Stimulated activated CD8-positive, alpha-beta memory T cell treated with anti-CD3 and anti-CD28 coated beads, Interleukin-12 subunit alpha, Interleukin-12 subunit beta, amount 100 ng/mL, for 24 hours (primary cell): ENCODE measurements at regions not wholly inside any gene's neighbourhood (a gene's known extent, or its start where the extent isn't known, plus 50 kb on each side); places are given as distances from the start of the nearest gene placed in this dataset.

Source experiments
- DNase-seq: peaks from one replicate; pipeline ENCODE4 v3.0.0-alpha.2; 2020; ENCODE audit errors: extremely low read depth

DNA sequence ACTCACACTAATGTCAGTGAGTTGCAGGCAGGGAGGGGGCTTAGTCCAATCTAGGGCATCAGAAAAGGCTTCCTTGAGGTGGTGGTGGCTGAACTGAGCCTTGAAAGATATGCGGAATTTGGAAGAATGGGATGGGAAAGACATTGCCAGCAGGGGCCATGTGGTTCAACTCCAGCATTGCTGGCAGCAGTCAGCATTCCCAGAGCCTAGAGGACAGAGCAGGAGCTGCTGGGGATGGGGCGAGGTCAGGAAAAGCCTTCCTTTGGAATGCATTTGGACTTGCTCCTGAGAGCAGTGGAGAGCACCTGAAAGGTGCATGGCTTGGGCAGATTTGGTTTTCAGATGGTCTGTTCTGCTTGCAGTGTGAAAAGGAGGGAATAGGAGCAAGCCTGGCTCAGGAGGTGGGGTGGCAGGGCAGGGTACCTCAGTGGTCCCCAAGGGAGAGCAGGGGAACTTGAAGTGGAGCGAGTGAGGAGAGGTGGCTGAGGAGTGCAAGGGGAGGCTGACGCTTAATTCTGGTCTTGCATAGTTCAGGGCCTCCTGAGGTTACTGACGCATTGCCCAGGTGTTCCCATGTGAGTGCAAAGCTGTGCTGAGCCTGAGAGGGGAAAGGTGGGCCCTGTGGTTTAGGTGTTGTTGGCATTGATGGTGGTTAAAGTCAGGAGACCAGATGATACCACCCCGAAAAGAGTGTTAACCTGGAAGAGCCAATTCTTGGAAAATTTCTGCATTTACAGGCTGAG lies 112.1 kb upstream of the MGAT5 start:
- no peak for DNase-seq

DNA sequence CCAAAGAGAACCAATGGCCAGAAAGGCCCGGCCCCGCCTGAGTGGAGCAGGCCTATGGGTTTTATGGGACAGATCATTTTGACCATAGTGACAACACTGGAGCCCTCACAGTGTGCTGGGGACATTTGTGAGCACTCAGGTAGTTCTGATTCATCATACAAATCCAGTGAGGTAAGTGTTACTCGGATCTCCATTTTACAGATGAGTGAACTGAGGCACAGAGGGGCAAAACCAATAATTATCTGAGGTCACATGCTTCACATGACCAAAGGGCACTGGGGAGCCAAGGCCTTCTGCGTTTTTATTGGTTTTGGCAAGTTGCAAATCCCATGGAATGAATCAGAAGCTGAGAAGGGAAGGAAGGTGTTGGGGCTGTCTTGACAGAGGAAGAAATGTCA lies 111.5 kb upstream of the MGAT5 start:
- DNase-seq: no peak

DNA sequence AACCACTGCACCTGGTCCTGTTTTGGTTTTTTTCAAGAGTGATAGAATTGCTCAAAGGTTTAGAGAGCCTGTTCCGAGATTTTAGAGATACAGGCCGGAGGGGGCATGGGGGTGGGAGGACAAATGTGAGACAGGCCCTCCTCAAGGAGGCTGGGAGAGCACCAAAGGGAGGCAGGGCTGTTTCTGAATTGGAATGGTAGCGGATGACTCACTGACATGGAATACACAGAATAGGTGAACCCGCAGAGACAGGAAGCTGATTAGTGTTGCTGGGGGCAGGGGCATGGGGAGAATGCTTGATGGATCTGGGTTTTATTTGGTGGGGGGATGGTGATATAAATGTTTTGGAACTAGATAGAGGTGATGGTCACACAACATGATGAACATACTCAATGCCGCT lies 111.0 kb upstream of the MGAT5 start:
- no peak for DNase-seq

DNA sequence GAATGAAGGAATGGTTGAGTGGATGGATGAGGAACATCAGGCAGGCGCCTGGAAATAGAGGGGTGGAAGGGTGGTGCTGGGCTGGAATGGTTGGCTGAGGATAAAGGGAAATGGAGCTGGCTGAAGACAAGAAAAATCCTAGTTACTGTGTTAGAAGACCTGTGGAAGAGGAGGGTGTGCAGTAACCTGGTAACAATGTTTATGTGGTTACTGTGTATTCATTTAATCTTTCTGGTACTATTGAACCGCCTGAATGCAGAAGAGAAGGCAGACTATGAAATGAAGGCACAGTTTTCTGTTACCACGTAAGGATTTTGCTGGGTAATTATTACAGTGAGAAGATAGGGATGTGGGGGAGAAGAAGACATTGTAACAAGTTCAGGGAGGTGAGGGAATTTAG lies 110.3 kb upstream of the MGAT5 start:
- DNase-seq: no peak

DNA sequence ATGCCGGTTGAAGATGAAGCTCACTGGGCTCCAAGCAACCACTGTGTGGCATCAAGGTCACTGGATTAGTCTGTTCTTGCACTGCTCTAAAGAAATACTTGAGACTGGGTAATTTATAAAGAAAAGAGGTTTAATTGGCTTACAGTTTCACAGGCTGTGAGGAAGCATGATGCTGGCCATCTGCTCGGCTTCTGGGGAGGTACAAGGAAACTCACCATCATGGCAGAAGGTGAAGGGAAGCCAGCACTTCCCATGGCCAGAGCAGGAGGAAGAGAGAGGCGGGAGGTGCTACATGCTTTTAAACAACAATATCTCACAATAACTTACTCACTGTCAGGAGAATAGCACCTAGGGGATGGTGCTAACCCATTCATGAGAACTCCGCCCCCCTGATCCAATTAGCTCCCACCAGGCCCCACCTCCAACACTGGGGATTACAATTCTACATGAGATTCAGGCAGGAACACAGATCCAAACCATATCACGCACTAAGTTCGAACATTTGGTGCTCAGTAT lies 109.7 kb upstream of the MGAT5 start:
- no peak for DNase-seq

DNA sequence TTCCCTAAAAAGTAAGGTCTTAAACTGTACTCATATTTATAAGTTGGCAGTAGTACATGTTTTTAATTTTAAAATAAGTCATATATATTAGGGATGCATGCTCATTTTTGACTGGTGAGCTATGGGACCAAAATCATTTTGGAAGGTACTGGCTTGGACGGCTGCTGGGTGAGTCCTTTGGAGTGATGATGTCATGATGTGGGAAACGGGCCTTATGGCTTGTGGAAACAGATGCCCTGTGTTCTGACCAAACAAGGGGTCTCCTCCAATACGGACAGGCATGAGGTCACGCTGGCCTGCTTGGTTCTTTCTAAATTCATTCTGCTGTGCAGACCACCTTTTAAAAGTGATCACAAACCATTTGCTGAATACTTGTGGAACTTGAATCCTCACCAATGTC lies 109.2 kb upstream of the MGAT5 start:
- no peak for DNase-seq

DNA sequence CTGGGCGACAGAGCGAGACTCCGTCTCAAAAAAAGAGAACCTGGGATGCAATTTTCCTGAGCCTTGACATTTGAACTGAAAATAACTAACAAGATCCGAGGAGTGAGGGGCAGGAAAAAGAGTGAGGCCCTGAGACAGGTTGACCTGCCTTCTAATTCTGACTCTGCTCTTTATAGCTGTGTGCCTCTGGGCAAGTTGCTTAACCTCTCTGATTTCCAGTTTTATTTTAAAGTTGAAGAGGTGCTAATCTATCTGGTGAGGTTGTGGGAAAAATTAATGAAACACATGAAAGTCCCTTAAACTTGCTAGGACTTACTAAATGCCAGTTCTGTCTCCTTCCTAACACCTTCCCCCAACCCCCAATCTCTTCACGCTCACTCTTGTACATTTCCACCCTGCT lies 108.4 kb upstream of the MGAT5 start:
- no peak for DNase-seq

DNA sequence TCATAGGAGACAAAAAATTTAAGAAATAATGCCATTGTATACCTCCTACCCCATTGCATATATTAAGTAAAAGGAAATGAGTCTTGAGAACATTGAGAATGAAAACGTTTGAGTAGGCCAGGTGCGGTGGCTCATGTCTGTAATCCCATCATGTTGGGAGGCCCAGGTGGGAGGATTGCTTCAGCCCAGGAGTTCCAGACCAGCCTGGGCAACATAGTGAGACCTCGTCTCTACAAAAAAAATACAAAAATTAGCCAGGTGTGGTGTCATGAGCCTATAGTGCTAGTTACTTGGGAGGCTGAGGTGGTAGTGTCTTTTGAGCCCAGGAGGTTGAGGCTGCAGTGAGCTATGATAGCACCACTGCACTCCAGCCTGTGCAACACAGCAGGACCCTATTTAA lies 107.7 kb upstream of the MGAT5 start:
- no peak for DNase-seq

DNA sequence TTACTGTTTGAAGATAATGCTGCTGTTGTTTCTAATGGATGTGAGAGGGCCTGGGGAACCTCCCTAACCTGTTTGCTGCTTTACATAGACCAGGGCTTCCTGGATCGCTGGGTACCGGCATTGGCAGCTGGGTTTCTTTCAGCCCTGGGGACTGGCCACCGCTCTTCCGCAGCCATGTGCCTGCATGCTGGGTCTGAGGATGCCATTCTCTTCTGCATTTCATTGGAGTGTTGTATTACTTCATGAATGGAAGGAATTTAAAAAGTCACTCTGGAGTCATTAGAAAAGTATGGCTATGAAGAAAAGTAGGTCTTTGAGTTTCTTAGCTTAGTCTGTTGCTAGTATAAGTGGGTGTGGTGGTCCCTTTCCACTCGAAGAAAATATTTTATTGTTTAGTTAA lies 107.3 kb upstream of the MGAT5 start:
- DNase-seq: no peak

DNA sequence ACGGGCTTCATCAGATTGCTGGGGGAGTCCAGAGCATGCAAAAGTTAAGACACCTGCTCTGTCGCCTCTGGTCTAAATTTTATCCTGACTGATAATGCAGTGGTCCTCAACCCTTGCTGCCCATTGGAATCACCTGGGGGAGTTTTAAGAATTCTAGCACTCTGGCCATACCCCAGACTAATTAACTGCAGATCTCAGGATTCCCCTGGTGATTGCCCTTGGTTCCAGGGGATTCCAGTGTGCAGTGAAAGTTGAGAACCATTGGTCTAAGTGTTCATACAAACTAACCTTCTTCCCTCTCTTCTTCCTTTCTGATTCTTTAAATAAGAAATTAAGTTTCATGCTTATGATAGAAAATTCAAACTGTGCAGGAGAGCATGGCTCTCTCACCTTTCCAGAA lies 105.7 kb upstream of the MGAT5 start:
- no peak for DNase-seq

DNA sequence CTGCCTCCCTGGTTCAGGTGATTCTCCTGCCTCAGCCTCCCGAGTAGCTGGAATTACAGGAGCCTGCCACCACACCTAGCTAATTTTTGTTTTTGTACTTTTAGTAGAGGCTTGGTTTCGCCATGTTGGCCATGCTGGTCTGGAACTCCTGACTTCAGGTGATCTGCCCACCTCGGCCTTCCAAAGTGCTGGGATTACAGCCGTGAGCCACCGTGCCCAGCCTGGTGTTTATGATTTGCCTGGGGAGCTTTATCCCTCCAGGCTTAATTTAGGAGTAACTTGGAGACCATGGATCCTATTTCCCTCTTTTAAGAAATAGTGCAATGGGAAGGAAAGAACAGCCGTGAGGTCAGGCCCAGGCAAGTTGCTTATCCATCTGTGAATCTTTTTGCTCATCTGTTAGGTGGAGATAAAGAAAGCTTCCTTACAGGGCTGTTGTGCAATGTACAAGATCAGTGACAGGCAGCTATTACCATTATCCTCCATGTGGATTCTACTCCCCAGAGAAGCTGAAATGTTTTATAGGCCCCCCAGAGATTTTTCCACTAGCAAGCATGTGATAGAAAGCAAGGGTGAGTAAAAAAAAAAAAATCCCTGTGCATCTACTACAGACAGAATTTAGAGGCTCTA lies 104.9 kb upstream of the MGAT5 start:
- no peak for DNase-seq

DNA sequence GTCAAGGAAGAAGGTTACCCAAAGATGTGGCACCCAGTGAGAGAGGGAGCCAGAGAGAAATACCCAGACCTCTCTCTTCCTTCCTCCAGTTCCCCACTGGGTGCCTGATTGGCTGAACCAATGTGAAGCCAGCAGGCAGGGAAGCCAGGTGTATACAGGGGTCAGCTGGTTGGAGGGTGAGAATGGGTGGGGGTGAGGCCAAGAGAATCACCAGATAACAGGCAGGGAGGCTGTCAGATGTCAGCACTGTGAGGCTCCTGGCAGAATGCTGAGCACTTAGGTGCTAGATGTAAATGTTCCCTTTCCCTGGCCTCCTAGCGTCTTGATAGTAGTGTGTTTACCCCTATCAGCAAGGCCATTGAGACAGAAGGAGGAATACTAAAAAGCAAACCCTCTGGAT lies 104.0 kb upstream of the MGAT5 start:
- no peak for DNase-seq

DNA sequence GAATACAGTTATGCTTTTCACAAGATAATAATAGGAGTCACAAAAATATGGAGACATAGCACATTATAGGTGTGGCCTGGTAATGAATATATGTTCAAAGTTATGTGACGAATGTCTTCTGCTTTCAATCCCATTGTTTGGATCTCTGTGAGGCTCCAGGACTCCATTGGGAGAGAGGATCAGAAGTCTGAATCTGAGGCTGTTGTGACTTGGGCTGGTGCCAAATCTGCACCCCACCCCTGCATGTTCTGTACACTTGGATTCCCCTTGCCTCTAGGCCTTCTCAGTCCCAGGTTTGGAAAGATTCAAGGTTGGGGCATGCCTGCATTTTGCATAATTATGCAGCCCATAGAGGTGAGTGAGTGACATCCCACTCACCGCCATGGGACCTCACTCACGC lies 103.1 kb upstream of the MGAT5 start:
- DNase-seq: no peak

DNA sequence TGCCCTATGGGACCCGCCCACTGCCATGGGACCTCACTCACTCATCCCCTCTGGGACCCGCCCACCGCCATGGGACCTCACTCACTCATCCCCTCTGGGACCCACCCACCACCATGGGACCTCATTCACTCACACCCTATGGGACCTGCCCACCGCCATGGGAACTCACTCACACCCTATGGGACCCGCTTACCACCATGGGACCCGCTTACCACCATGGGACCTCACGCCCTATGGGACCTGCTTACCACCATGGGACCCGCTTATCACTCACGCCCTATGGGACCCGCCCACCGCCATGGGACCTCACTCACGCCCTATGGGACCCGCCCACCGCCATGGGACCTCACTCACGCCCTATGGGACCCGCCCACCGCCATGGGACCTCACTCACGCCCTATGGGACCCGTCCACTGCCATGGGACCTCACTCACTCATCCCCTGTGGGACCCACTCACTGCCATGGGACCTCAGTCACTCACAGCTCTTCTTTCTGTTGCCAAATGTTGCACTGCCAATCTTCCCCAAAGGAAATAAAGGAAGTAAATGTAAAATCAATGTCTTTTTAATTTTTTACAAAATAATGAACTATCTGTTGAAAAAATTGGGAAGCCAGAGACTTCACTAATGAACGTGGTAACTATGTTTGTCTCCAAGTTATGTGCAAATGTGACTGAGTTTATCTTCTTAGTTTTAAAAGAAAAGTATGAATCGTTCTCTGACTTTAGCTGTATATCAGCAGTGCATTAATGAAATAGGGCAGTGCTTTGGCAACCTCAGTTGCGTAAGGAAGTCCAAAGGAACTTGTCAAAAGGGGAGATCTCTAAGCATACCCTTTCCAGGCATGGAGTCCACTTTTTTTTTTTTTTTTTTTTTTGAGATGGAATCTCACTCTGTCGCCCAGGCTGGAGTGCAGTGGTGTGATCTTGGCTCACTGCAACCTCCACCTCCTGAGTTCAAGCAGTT lies 101.5 kb upstream of the MGAT5 start:
- DNase-seq: no peak

DNA sequence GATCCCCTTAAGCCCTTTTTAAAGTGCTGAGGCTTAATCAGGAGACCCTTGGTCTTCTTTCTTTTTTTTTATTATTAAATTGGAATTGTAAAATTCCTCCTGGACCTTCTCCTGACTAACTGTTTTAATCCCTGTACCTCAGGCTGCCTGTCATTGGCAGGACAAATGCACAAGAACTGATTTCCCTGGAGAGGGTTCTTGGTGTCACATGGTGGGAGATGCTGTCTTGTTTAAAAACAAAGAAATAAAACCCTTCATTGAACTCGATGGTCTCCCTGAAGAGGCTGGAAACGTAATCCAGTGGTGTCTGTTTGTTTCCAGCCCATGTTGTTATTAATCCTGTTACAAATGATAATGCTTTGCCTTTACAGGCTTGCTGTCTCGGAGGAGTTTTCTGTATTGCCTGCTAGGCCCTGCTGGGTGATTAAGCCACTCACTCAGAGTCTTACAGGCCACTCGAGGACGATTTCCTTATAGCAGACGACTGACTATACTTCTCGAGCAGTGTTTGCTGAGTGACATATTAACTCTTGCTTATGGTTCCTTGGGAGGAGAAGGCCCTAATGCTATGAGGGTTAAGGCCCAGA lies 100.5 kb upstream of the MGAT5 start:
- DNase-seq: no peak

DNA sequence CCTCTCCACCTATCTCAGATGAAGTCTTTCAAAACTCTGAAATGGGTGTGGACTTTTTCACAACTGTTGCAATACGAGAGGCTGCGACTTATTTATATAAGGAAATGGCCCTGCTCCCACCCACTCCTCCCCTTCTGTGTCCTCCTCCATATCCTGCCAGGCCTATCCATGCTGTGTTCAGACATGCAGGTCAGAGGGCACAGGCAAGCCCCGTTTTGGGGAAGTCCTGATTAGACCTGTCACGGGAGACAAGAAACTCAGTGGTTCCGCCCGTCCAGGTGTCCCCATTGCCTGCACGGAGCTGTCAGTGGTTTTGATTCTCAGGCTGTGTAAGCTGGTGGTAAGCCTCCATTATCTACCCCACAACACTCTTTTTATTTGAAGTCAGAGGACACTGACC lies 99.6 kb upstream of the MGAT5 start:
- no peak for DNase-seq

DNA sequence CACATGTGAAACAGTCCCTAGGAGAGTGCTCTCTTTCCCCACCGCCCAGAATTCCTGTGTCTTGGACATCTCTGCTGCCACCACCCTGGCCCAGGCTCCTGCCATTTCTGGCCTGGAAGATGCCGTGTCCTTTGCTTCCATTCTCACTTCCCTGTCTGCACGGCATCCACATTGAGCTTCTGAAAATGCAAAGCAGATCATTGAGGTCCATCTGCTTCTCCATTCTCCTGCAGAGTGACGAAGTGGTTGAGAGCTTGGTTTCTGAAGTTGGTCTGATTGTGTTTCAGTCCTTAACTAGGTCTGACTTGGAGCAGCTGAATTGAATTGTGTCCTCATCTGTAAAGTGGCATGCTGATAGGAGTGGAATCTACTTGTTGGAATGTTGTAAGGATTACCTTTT lies 98.7 kb upstream of the MGAT5 start:
- no peak for DNase-seq

DNA sequence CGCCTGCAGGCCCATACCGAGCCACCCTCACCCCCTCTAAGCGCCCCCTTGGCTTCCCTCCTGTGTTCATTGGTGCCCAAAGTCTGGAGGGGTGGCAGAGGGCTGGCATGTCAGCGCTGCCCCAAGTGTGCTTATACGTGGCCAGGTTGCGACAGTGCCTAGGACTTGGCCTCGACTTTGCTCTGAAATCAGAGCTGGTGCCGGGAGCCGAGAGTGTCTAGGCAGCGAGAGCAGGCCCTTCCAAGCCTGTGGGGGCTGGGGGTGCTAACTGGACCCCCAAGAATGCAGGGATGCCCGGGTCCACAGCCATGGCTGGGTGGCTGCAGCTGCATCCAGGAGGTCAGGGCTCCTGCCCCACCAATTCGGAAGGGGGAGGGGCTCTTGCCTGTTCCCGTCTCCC lies 95.6 kb upstream of the MGAT5 start:
- DNase-seq: no peak

DNA sequence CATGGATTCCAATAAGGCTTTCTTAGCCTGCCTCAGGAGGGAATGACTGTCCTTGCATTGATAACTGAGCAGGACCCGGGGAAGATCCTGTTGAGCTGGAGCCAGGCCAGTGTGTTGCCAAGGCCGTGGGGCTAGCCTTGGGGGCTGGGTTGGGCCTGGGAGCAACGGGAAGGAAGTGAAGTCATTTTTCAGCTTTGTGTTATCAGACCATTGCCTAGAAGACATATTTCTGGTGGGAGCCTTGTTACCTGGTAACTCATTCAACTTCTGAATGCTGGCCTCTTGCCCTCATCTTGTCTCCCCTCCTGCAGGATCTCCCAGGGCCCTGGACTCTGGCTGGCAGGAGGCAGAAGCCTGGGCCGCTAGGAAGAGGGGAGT lies 92.7 kb upstream of the MGAT5 start:
- DNase-seq: no peak

DNA sequence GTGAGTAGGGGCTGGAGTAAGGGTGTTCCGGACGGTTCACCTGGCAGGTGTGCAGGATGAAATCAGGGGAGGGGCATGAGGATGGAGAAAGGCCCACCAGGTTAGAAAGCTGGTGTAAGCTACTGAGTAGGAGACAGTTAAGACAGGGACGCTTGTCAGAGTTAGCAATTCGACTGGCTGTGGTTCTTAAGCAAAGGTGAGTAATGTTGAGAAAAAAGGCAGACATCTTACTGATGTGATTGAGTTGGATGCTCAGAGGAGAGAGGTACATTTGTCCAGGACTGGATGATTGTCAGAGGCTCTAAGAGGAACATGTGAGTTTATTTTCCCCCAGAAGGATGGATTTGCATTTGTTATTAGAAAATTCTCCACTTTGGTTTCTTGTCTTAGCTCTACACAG lies 90.5 kb upstream of the MGAT5 start:
- DNase-seq: no peak

DNA sequence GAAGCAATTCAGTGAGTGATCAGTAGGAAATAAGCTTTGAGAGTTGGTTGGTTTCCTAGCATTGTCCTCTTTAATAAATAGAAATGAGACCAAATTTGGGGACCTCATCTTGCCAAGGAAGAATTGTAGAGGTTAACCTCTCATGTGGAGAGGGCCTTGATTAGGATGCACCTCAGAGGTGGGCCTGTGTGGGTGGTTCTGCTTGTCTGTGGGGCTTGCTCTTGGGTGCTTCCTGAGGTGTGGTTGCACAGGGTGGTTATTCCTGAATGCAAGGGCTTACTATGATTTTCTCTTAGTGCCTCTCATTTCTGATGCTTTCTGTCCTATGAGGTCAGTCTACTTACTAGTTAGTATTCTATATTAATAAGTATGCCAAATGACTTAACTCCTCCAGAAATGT lies 89.6 kb upstream of the MGAT5 start:
- DNase-seq: no peak

DNA sequence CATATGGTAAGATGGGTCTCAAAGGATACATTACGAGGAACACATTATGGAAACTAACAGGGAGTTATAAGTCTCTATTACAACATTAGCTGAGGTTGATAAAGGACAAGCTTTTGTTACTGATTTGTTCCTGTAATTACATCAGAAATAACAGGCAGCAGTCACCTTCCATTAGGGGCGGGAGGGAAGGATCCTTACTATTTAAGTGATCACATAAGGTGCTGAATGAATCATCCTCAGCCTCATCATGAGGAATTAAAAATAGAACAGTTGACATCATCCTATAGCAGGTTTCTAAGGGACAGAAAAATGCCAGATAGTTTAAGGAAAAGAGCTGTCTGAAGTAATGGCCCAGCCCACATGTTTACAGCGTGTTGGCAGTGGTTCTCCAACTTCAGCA lies 86.9 kb upstream of the MGAT5 start:
- no peak for DNase-seq
